WTC11 (cell line): ENCODE measurements at regions not wholly inside any gene's neighbourhood (a gene's known extent, or its start where the extent isn't known, plus 50 kb on each side); places are given as distances from the start of the nearest gene placed in this dataset.

Experiments
- AFF4 ChIP-seq: sonication (generic); formaldehyde crosslinking; IDR thresholded peaks from 2 replicates; pipeline ENCODE4 v1.8.1; 2023; ENCODE audit warnings: mild to moderate bottlenecking, missing genetic modification reagents, borderline replicate concordance
- ARID4B ChIP-seq: sonication (generic); formaldehyde crosslinking; IDR thresholded peaks from 2 replicates; pipeline ENCODE4 v1.8.0; 2023; ENCODE audit warnings: missing genetic modification reagents, mild to moderate bottlenecking, borderline replicate concordance
- ATF2 ChIP-seq: sonication (generic); formaldehyde crosslinking; IDR thresholded peaks from 2 replicates; pipeline ENCODE4 v1.8.1; 2022; ENCODE audit warnings: low read depth, missing genetic modification reagents, borderline replicate concordance
- CTCF ChIP-seq: fragments of 200-600 bp; IDR thresholded peaks from 2 replicates; pipeline ENCODE4 v1.8.0; 2022; ENCODE audit warnings: antibody characterized with exemption
- ELF4 ChIP-seq: sonication (generic); formaldehyde crosslinking; IDR thresholded peaks from 2 replicates; pipeline ENCODE4 v1.8.1; 2022; ENCODE audit warnings: low read depth, mild to moderate bottlenecking, moderate library complexity, missing genetic modification reagents
- FOXJ3 ChIP-seq: sonication (generic); formaldehyde crosslinking; IDR thresholded peaks from 2 replicates; pipeline ENCODE4 v1.9.0; 2021; ENCODE audit warnings: missing genetic modification reagents, mild to moderate bottlenecking, borderline replicate concordance
- NFATC4 ChIP-seq: fragments of 250-450 bp; sonication (Bioruptor Pico); IDR thresholded peaks from 2 replicates; pipeline ENCODE4 v1.9.0; 2021; ENCODE audit warnings: mild to moderate bottlenecking
- PRRX2 ChIP-seq: fragments of 250-450 bp; sonication (Bioruptor Pico); IDR thresholded peaks from 2 replicates; pipeline ENCODE4 v1.8.0; 2021; ENCODE audit warnings: mild to moderate bottlenecking
- RELA ChIP-seq: sonication (generic); formaldehyde crosslinking; IDR thresholded peaks from 2 replicates; pipeline ENCODE4 v1.8.1; 2022; ENCODE audit warnings: missing genetic modification reagents, mild to moderate bottlenecking, borderline replicate concordance
- TCF7 ChIP-seq: sonication (generic); formaldehyde crosslinking; IDR thresholded peaks from 2 replicates; pipeline ENCODE4 v1.8.0; 2022; ENCODE audit warnings: mild to moderate bottlenecking, low read depth, missing genetic modification reagents, moderate library complexity

- no peak for TF ChIP-seq CTCF
- no peak for TF ChIP-seq ARID4B (CRISPR knock-in tag)
- TF ChIP-seq ATF2 (CRISPR knock-in tag), result no peak
- no peak for TF ChIP-seq FOXJ3 (CRISPR knock-in tag)
- no peak for TF ChIP-seq ELF4 (CRISPR knock-in tag)
- no peak for TF ChIP-seq AFF4 (CRISPR knock-in tag)
- no peak for TF ChIP-seq RELA (CRISPR knock-in tag)
- no peak for TF ChIP-seq NFATC4 (CRISPR knock-in tag)
- no peak for TF ChIP-seq PRRX2 (CRISPR knock-in tag)
- no peak for TF ChIP-seq TCF7 (CRISPR knock-in tag)
These were observed 239.4 kb downstream of the C12orf75 start for GRCh38 chr12:105569886-105570285.
